Endothelial cell of umbilical vein (primary cell): ENCODE measurements at regions not wholly inside any gene's neighbourhood (a gene's known extent, or its start where the extent isn't known, plus 50 kb on each side); places are given as distances from the start of the nearest gene placed in this dataset.

ENCODE experiments used
- BruUV-seq: library from RNA; stranded (reverse); fragments of 400-500 nt; replicated peaks from 2 replicates; lab custom pipeline; 2021; lab: Mats Ljungman, UMichigan
- CTCF ChIA-PET: fragments of 300-600, 350-600 bp; sonication (Branson Sonifier 250); formaldehyde crosslinking; loops from one replicate; lab custom pipeline; 2021; ENCODE audit warnings: antibody characterized with exemption, inconsistent platforms; lab: Charles Lee
- POLR2A ChIA-PET: fragments of 300-600, 350-600 bp; sonication (Branson Sonifier 250); formaldehyde crosslinking; loops from one replicate; lab custom pipeline; 2021; ENCODE audit warnings: antibody characterized with exemption, inconsistent platforms; lab: Charles Lee
- DNase-seq: peaks from one replicate; pipeline ENCODE4 v3.0.0-alpha.2; 2011; ENCODE audit warnings: low read depth, low spot score
- FAIRE-seq: peaks from 2 replicates; lab custom pipeline; 2011; peaks lifted over from hg19 to GRCh38; lab: Jason Lieb, UNC
- H2AFZ ChIP-seq: 2 replicates; pipeline ENCODE4 v1.6.0; 2012; ENCODE audit warnings: low read depth, low read length, control low read depth, inconsistent platforms
- H3K27ac ChIP-seq: 2 replicates; pipeline ENCODE4 v1.5.1; 2011; ENCODE audit warnings: low read depth, mild to moderate bottlenecking, control low read depth, low read length, moderate library complexity; ENCODE audit not compliant: insufficient read depth
- H3K27me3 ChIP-seq, 2 experiments: 2 replicates each; pipeline versions ENCODE4 v1.6.0 to v1.6.1; 2011; ENCODE audit warnings: low read length in 2 of 2, mixed read lengths in 1 of 2; ENCODE audit not compliant: control insufficient read depth in 2 of 2, insufficient read depth in 2 of 2
- H3K36me3 ChIP-seq, 2 experiments: 2 replicates in 1 of 2; 3 replicates in 1 of 2; pipeline ENCODE4 v1.5.1; 2011; ENCODE audit warnings: low read length in 2 of 2, mild to moderate bottlenecking in 1 of 2, moderate library complexity in 1 of 2; ENCODE audit not compliant: control insufficient read depth in 2 of 2, insufficient read depth in 2 of 2; ENCODE audit errors: extremely low read depth in 1 of 2
- H3K4me1 ChIP-seq: 3 replicates; pipeline ENCODE4 v1.5.1; 2011; ENCODE audit warnings: mild to moderate bottlenecking, low read length; ENCODE audit not compliant: control insufficient read depth, insufficient read depth; ENCODE audit errors: extremely low read depth
- H3K4me2 ChIP-seq: 2 replicates; pipeline ENCODE4 v1.6.1; 2011; ENCODE audit warnings: low read length, control low read depth, mixed read lengths; ENCODE audit not compliant: insufficient read depth
- H3K4me3 ChIP-seq, 3 experiments: fragments of 200-600 bp in 1 of 3; sonication (generic), shearing (Covaris generic) in 1 of 3; replicated peaks in 1 of 3; 2 replicates each; pipeline ENCODE4 v1.5.1; 2011 to 2016; ENCODE audit warnings: control low read depth in 3 of 3, low read length in 3 of 3, mild to moderate bottlenecking in 2 of 3, inconsistent platforms in 1 of 3, low read depth in 1 of 3, moderate library complexity in 1 of 3; ENCODE audit not compliant: insufficient read depth in 1 of 3
- H3K79me2 ChIP-seq: 2 replicates; pipeline ENCODE4 v1.6.0; 2012; ENCODE audit warnings: low read length, inconsistent platforms; ENCODE audit not compliant: control insufficient read depth, insufficient read depth
- H3K9ac ChIP-seq: replicated peaks from 2 replicates; pipeline ENCODE3; 2011; ENCODE audit warnings: low read length, control low read depth; ENCODE audit not compliant: insufficient read depth; ENCODE audit errors: extremely low read depth
- H3K9me1 ChIP-seq: replicated peaks from 3 replicates; pipeline ENCODE4 v1.6.0; 2011; ENCODE audit warnings: mild to moderate bottlenecking, low read length; ENCODE audit not compliant: control insufficient read depth, insufficient read depth; ENCODE audit errors: extremely low read depth
- H3K9me3 ChIP-seq: replicated peaks from 2 replicates; pipeline ENCODE4 v1.5.1; 2012; ENCODE audit warnings: low read length, inconsistent platforms; ENCODE audit not compliant: control insufficient read depth, insufficient read depth
- H4K20me1 ChIP-seq: replicated peaks from 2 replicates; pipeline ENCODE3; 2011; ENCODE audit warnings: mild to moderate bottlenecking, low read length; ENCODE audit not compliant: control insufficient read depth, insufficient read depth; ENCODE audit errors: extremely low read depth
- CTCF ChIP-seq, 2 donors: IDR thresholded peaks; 1 replicate in 1 of 2; 2 replicates in 1 of 2; pipeline ENCODE4 v1.5.1; 2011; ENCODE audit warnings: low read length in 2 of 2, mild to moderate bottlenecking in 2 of 2, moderate library complexity in 2 of 2, control low read depth in 1 of 2, inconsistent platforms in 1 of 2, low read depth in 1 of 2; ENCODE audit not compliant: insufficient read depth in 1 of 2; ENCODE audit errors: extremely low read depth in 1 of 2
- EZH2 ChIP-seq: IDR thresholded peaks from 2 replicates; pipeline ENCODE4 v1.6.1; 2012; ENCODE audit warnings: borderline replicate concordance, low read depth, mild to moderate bottlenecking, moderate library complexity, low read length, inconsistent platforms; ENCODE audit not compliant: severe bottlenecking
- FOS ChIP-seq: IDR thresholded peaks from 2 replicates; pipeline ENCODE4 v1.6.1; 2011; ENCODE audit warnings: mild to moderate bottlenecking, low read length, moderate library complexity, borderline replicate concordance; ENCODE audit not compliant: insufficient read depth
- GATA2 ChIP-seq: IDR thresholded peaks from 2 replicates; pipeline ENCODE4 v1.7.0; 2011; ENCODE audit warnings: low read depth, mild to moderate bottlenecking, moderate library complexity, mixed read lengths, low read length; ENCODE audit not compliant: insufficient read length, insufficient read depth
- JUN ChIP-seq: IDR thresholded peaks from 2 replicates; pipeline ENCODE4 v1.6.1; 2011; ENCODE audit warnings: borderline replicate concordance, low read depth; ENCODE audit not compliant: insufficient read length, insufficient read depth
- MAX ChIP-seq: IDR thresholded peaks from 2 replicates; pipeline ENCODE4 v1.6.1; 2011; ENCODE audit not compliant: insufficient read depth, insufficient read length
- MYC ChIP-seq: IDR thresholded peaks from one replicate; pipeline ENCODE4 v1.6.1; 2011; ENCODE audit warnings: mild to moderate bottlenecking, low read depth, low read length
- POLR2A ChIP-seq: IDR thresholded peaks from 2 replicates; pipeline ENCODE4 v1.6.1; 2012; ENCODE audit warnings: low read depth, mild to moderate bottlenecking, control low read depth, low read length
- POLR2AphosphoS5 ChIP-seq: IDR thresholded peaks from 2 replicates; pipeline ENCODE4 v1.6.1; 2012; ENCODE audit warnings: low read depth, mild to moderate bottlenecking, control low read depth, low read length, moderate library complexity; ENCODE audit not compliant: insufficient read depth
- dilution Hi-C: fragments of 300-500 bp; cut with MboI; formaldehyde crosslinking; loops from one replicate; pipeline ENCODE4 v1.15.0; 2019; ENCODE audit warnings: low sequenced_read_pairs; ENCODE audit not compliant: extremely low pct_ligation_motif_present
- intact Hi-C: fragments of 100-400 bp; cut with micrococcal nuclease; formaldehyde crosslinking; loops from one replicate; pipeline ENCODE4 v1.10.0; 2022

- dilution Hi-C loops, result no loop called here
- H3K9me3 ChIP-seq, result peaks cover 3% of the 10 kb centered on the region
- H3K9me1 ChIP-seq, result no peaks in the 10 kb centered on the region
- ChIA-PET POLR2A (no interaction called here), CTCF (no interaction called here)
- H2AFZ ChIP-seq, result no peak overlapping the region
- H3K4me2 ChIP-seq, result no peak overlapping the region
- no peak overlapping the region for H3K9ac ChIP-seq
- FAIRE-seq (no peak), DNase-seq (no peak)
- no peaks in the 10 kb centered on the region for H3K27me3 ChIP-seq
- no peak for TF ChIP-seq POLR2A
- no peak for TF ChIP-seq JUN
- TF ChIP-seq MAX, result no peak
- TF ChIP-seq CTCF (IDR thresholded peaks at IDR 0.05; ENCODE audit: extremely low read depth in 1 of 2, insufficient read depth in 1 of 2, low read depth in 1 of 2, low read length in 2 of 2), result no peak
- no peak for TF ChIP-seq MYC
- no peak for TF ChIP-seq GATA2
- TF ChIP-seq FOS, result no peak
- TF ChIP-seq POLR2AphosphoS5, result no peak
- TF ChIP-seq EZH2, result no peak
- no peaks in the 10 kb centered on the region for H3K4me1 ChIP-seq
- no peaks in the 10 kb centered on the region for H3K36me3 ChIP-seq
- no peaks in the 10 kb centered on the region for H4K20me1 ChIP-seq
- intact Hi-C loops, result no loop called here
- no peak overlapping the region for H3K27ac ChIP-seq
- BruUV-seq, result no TSS peak
- H3K4me3 ChIP-seq, result no peak overlapping the region
- no peaks in the 10 kb centered on the region for H3K79me2 ChIP-seq
Observed at GRCh38 chr3:54032598-54032997, 89.8 kb upstream of the CACNA2D3 start.
